ENCODE measurements at regions not wholly inside any gene's neighbourhood (a gene's known extent, or its start where the extent isn't known, plus 50 kb on each side); places are given as distances from the start of the nearest gene placed in this dataset.

DNA sequence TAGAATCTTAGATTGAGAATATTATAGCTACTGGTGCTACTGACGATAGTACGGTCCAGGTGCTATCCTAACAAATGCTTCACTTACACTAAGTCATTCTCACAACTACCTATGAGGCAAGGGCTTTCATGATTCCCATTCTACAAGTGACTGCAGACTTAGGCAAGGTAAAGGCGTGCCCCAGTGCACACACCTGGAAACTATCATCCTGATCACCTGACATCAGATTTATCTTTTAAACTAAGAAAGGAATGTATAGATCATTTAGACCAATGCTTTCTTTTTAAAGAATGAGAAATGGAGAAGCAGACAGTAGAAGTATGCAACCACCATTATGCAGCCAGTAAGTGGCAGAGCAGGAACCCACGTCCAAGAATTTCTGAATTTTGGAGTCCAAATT lies 59.2 kb upstream of the LRRN1 start:
- DNase-seq (ENCODE audit: low spot score), result no peak
- ChIA-PET CTCF (no interaction called here), POLR2A (ENCODE audit: low non-redundant PET) (no interaction called here)
- Histone ChIP-seq H3K36me3 (ENCODE audit: insufficient read depth, low read length, poor library complexity, severe bottlenecking) (no peaks in the 10 kb centered on the region), H3K9me3 (ENCODE audit: low read depth, low read length, poor library complexity, severe bottlenecking) (peaks cover 5% of the 10 kb centered on the region), H3K4me3 (ENCODE audit: low read depth, low read length, poor library complexity, severe bottlenecking) (no peak overlapping the region), H3K4me1 (ENCODE audit: insufficient read depth, low read length, poor library complexity, severe bottlenecking) (no peaks in the 10 kb centered on the region), H3K27me3 (replicated peaks; ENCODE audit: insufficient read depth, low read depth, low read length, poor library complexity) (no peaks in the 10 kb centered on the region), H3K27ac (ENCODE audit: low read depth, low read length, poor library complexity, severe bottlenecking) (no peak overlapping the region)
- no TSS peak for BruUV-seq (replicated peaks)
- intact Hi-C loops (cut with micrococcal nuclease; ENCODE audit: unreplicated experiment), result no loop called here
- TF ChIP-seq, protein P1, sequence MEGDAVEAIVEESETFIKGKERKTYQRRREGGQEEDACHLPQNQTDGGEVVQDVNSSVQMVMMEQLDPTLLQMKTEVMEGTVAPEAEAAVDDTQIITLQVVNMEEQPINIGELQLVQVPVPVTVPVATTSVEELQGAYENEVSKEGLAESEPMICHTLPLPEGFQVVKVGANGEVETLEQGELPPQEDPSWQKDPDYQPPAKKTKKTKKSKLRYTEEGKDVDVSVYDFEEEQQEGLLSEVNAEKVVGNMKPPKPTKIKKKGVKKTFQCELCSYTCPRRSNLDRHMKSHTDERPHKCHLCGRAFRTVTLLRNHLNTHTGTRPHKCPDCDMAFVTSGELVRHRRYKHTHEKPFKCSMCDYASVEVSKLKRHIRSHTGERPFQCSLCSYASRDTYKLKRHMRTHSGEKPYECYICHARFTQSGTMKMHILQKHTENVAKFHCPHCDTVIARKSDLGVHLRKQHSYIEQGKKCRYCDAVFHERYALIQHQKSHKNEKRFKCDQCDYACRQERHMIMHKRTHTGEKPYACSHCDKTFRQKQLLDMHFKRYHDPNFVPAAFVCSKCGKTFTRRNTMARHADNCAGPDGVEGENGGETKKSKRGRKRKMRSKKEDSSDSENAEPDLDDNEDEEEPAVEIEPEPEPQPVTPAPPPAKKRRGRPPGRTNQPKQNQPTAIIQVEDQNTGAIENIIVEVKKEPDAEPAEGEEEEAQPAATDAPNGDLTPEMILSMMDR (conservative IDR thresholded peaks at IDR 0.05; ENCODE audit: low read depth, low read length), result no peak
- no peak for TF ChIP-seq EZH2 (IDR thresholded peaks at IDR 0.05; ENCODE audit: borderline replicate concordance, low read depth, low read length, poor library complexity, severe bottlenecking)

GRCh38 chr3:3739330-3740060 lies 59.7 kb upstream of the LRRN1 start:
- Histone ChIP-seq H3K4me3 (ENCODE audit: low read depth, low read length, poor library complexity, severe bottlenecking) (no peak overlapping the region), H3K4me1 (ENCODE audit: insufficient read depth, low read length, poor library complexity, severe bottlenecking) (no peaks in the 10 kb centered on the region), H3K27ac (ENCODE audit: low read depth, low read length, poor library complexity, severe bottlenecking) (no peak overlapping the region), H3K9me3 (ENCODE audit: low read depth, low read length, poor library complexity, severe bottlenecking) (peaks cover 5% of the 10 kb centered on the region), H3K27me3 (replicated peaks; ENCODE audit: insufficient read depth, low read depth, low read length, poor library complexity) (no peaks in the 10 kb centered on the region), H3K36me3 (ENCODE audit: insufficient read depth, low read length, poor library complexity, severe bottlenecking) (no peaks in the 10 kb centered on the region)
- ChIA-PET CTCF (no interaction called here), POLR2A (ENCODE audit: low non-redundant PET) (no interaction called here)
- intact Hi-C loops (cut with micrococcal nuclease; ENCODE audit: unreplicated experiment), result no loop called here
- no TSS peak for BruUV-seq (replicated peaks)
- DNase-seq (ENCODE audit: low spot score), result no peak
- TF ChIP-seq, protein P1 (conservative IDR thresholded peaks at IDR 0.05; ENCODE audit: low read depth, low read length), result no peak
- TF ChIP-seq EZH2 (IDR thresholded peaks at IDR 0.05; ENCODE audit: borderline replicate concordance, low read depth, low read length, poor library complexity, severe bottlenecking), result no peak

DNA sequence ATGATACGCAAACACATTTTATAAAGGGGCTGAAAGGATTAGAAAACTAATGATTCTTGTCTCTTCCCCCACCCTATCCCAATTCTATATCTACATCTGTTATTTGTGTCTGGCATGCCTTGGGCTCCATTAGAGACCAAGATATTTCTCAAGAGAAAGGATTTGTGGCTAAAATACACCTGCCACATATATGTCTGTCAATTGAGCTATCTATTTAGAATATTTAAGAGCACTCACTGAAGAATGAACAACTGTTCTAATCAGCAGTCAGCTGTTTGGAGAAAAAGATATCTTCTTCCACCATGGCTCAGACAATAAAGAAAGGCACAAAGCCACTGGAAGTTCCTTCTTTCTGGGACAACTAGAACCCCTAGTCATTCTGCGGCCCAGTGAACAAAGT lies 61.7 kb upstream of the LRRN1 start:
- intact Hi-C loops (cut with micrococcal nuclease; ENCODE audit: unreplicated experiment), result no loop called here
- TF ChIP-seq, protein P1 (conservative IDR thresholded peaks at IDR 0.05; ENCODE audit: low read depth, low read length), result no peak
- TF ChIP-seq EZH2 (IDR thresholded peaks at IDR 0.05; ENCODE audit: borderline replicate concordance, low read depth, low read length, poor library complexity, severe bottlenecking), result no peak
- no peaks in the 10 kb centered on the region for H3K4me1 ChIP-seq (ENCODE audit: insufficient read depth, low read length, poor library complexity, severe bottlenecking)
- ChIA-PET POLR2A (ENCODE audit: low non-redundant PET) (no interaction called here), CTCF (no interaction called here)
- H3K27me3 ChIP-seq (replicated peaks; ENCODE audit: insufficient read depth, low read depth, low read length, poor library complexity), result no peaks in the 10 kb centered on the region
- peaks cover 10% of the 10 kb centered on the region for H3K9me3 ChIP-seq (ENCODE audit: low read depth, low read length, poor library complexity, severe bottlenecking)
- H3K27ac ChIP-seq (ENCODE audit: low read depth, low read length, poor library complexity, severe bottlenecking), result no peak overlapping the region
- no peak overlapping the region for H3K4me3 ChIP-seq (ENCODE audit: low read depth, low read length, poor library complexity, severe bottlenecking)
- DNase-seq (ENCODE audit: low spot score), result no peak
- H3K36me3 ChIP-seq (ENCODE audit: insufficient read depth, low read length, poor library complexity, severe bottlenecking), result no peaks in the 10 kb centered on the region
- BruUV-seq (replicated peaks), result no TSS peak

Data from A673 (cell line).